PC-9 (cell line): ENCODE measurements at regions not wholly inside any gene's neighbourhood (a gene's known extent, or its start where the extent isn't known, plus 50 kb on each side); places are given as distances from the start of the nearest gene placed in this dataset.

ENCODE experiments used
- BruUV-seq: library from RNA; stranded (reverse); fragments of 400-500 nt; replicated peaks from 2 replicates; lab custom pipeline; 2021; lab: Mats Ljungman, UMichigan
- CTCF ChIA-PET: fragments of 300-600 bp; sonication (Branson Sonifier 250); formaldehyde crosslinking; loops from one replicate; lab custom pipeline; 2022; ENCODE audit warnings: antibody characterized with exemption; lab: Charles Lee
- POLR2A ChIA-PET: fragments of 300-600 bp; sonication (Branson Sonifier 250); formaldehyde crosslinking; loops from one replicate; lab custom pipeline; 2022; ENCODE audit warnings: antibody characterized with exemption; ENCODE audit not compliant: unreplicated experiment; lab: Charles Lee
- DNase-seq, 2 experiments: peaks; one replicate each; pipeline versions ENCODE4 v3.0.0 to v3.0.0-alpha.2; 2015 to 2022; ENCODE audit warnings: mixed read lengths in 1 of 2
- H2AFZ ChIP-seq: fragments of 200-600 bp; sonication (generic); 2 replicates; pipeline ENCODE4 v1.8.1; 2017; ENCODE audit warnings: antibody characterized with exemption
- H3F3A ChIP-seq: fragments of 200-600 bp; sonication (generic); 2 replicates; pipeline ENCODE4 v1.8.1; 2017; ENCODE audit warnings: antibody characterized with exemption, mild to moderate bottlenecking, low read depth; ENCODE audit not compliant: insufficient read depth
- H3K27ac ChIP-seq: fragments of 200-600 bp; sonication (generic); 2 replicates; pipeline ENCODE4 v1.6.1; 2016; ENCODE audit warnings: mixed run types
- H3K27me3 ChIP-seq: fragments of 200-600 bp; sonication (generic); 2 replicates; pipeline ENCODE4 v1.6.1; 2016; ENCODE audit warnings: low read depth, mixed run types; ENCODE audit not compliant: insufficient read depth
- H3K36me3 ChIP-seq: fragments of 200-600 bp; sonication (generic); 2 replicates; pipeline ENCODE4 v1.6.1; 2016; ENCODE audit warnings: low read depth, mixed run types
- H3K4me1 ChIP-seq: fragments of 200-600 bp; sonication (generic); replicated peaks from 2 replicates; pipeline ENCODE4 v1.6.1; 2016; ENCODE audit warnings: mixed run types; ENCODE audit not compliant: insufficient read depth
- H3K4me2 ChIP-seq: fragments of 200-600 bp; sonication (generic); 2 replicates; pipeline ENCODE4 v1.6.1; 2017; ENCODE audit warnings: mixed run types
- H3K4me3 ChIP-seq: fragments of 200-600 bp; sonication (generic); 2 replicates; pipeline ENCODE4 v1.6.1; 2016; ENCODE audit warnings: mixed run types
- H3K79me2 ChIP-seq: fragments of 200-600 bp; sonication (generic); 2 replicates; pipeline ENCODE4 v1.6.1; 2017; ENCODE audit warnings: low read depth, mixed run types
- H3K9me2 ChIP-seq: fragments of 200-600 bp; sonication (generic); 2 replicates; pipeline ENCODE4 v1.8.1; 2017; ENCODE audit warnings: mild to moderate bottlenecking; ENCODE audit not compliant: insufficient read depth
- H3K9me3 ChIP-seq: fragments of 200-600 bp; sonication (generic); 2 replicates; pipeline ENCODE4 v1.8.1; 2016; ENCODE audit warnings: low read depth; ENCODE audit not compliant: insufficient read depth
- H4K20me1 ChIP-seq: fragments of 200-600 bp; sonication (generic); 2 replicates; pipeline ENCODE4 v1.8.1; 2017; ENCODE audit not compliant: insufficient read depth
- CTCF ChIP-seq: fragments of 200-600 bp; sonication (generic); conservative IDR thresholded peaks from 2 replicates; pipeline ENCODE4 v1.6.1; 2017; ENCODE audit warnings: mixed run types, antibody characterized with exemption, mild to moderate bottlenecking, moderate library complexity
- EZH2 ChIP-seq: fragments of 200-600 bp; sonication (generic); IDR thresholded peaks from 2 replicates; pipeline ENCODE4 v1.8.0; 2017; ENCODE audit warnings: antibody characterized with exemption, low read depth
- intact Hi-C: fragments of 100-400 bp; cut with micrococcal nuclease; formaldehyde crosslinking; loops from one replicate; pipeline ENCODE4 v1.10.0; 2022; ENCODE audit not compliant: unreplicated experiment

DNA sequence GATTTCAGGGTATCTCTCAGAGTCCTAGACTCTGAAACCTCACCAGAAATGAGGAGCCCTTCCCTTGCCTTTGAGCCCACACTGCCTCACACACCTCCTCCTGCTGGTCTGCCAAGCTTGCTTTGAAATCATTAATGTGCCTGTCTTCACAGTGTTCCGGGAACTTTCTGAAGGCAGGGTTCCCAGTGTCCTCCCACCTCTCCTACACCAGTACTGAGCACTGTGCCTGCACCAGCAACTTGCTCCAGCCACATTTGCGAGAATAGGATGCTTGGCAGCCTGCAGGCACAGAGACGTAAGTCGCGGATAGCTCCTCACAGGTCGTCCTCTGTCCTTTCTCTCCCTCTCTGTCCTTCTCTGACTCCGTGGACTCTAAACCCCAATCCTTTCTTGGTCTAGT, 408.4 kb upstream of the EEF2KMT start:
- ChIA-PET POLR2A (no interaction called here), CTCF (no interaction called here)
- Histone ChIP-seq H3K4me3 (no peak overlapping the region), H4K20me1 (no peaks in the 10 kb centered on the region), H3K4me2 (no peak overlapping the region), H3K27ac (no peak overlapping the region), H3K27me3 (peaks cover 32% of the 10 kb centered on the region), H3K9me2 (no peaks in the 10 kb centered on the region), H2AFZ (no peak overlapping the region), H3K79me2 (no peaks in the 10 kb centered on the region), H3F3A (no peaks in the 10 kb centered on the region), H3K9me3 (no peaks in the 10 kb centered on the region), H3K36me3 (no peaks in the 10 kb centered on the region), H3K4me1 (no peaks in the 10 kb centered on the region)
- no TSS peak for BruUV-seq
- DNase-seq = no peak
- intact Hi-C loops = loop anchor here (10.0 kb wide), 1 partner anchor 1139 kb away; no protein-coding TSS in a partner anchor
- TF ChIP-seq CTCF = no peak
- TF ChIP-seq EZH2 = no peak

DNA sequence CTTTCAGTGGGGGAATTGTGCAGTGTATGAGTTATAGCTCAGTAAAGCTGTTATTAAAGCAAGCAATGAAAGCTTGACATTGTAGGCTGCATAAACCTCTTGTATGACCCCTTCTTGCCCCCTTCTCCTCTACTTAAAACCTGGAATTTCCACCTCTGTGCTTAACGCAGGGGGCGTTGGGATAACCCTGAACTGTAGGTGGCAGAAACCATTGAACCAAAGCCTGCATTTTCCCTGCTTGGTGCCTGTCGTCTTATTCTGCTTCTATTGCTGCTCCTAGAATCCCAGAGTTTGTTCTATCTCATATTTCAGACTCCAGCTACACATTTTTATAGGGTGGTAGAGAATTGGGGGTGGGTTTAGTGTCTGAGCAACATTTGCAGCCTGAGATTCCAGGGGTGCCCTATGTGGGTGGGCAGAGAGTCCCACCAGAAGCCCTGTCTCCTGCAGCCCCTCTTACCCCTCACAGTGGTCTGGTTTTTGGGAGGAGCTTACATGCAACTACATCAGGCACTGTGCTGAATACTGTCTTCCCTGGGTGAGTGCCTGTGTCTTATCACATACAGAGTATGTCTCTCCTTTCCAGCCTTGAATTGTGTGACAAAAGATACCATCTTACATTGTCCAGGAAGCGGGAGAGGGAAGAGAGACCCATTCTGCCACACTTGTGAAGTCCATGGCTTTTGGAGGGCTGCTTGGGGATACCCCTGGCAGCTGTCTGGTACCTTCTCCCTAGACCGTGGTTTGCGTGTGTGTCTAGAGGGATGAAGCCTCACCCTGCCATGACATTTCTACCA, 407.7 kb upstream of the EEF2KMT start:
- no peaks in the 10 kb centered on the region for H3K36me3 ChIP-seq
- no peaks in the 10 kb centered on the region for H3K9me3 ChIP-seq
- ChIA-PET POLR2A (no interaction called here), CTCF (no interaction called here)
- DNase-seq = no peak
- no TSS peak for BruUV-seq
- H3K27ac ChIP-seq = no peak overlapping the region
- H3K4me1 ChIP-seq = no peaks in the 10 kb centered on the region
- TF ChIP-seq CTCF (no peak), EZH2 (no peak)
- no peaks in the 10 kb centered on the region for H3K9me2 ChIP-seq
- H3F3A ChIP-seq = no peaks in the 10 kb centered on the region
- H2AFZ ChIP-seq = no peak overlapping the region
- H3K4me2 ChIP-seq = no peak overlapping the region
- H4K20me1 ChIP-seq = no peaks in the 10 kb centered on the region
- peaks cover 32% of the 10 kb centered on the region for H3K27me3 ChIP-seq
- no peak overlapping the region for H3K4me3 ChIP-seq
- H3K79me2 ChIP-seq = no peaks in the 10 kb centered on the region
- intact Hi-C loops = loop anchor here (10.0 kb wide), 1 partner anchor 1140 kb away; no protein-coding TSS in a partner anchor

DNA sequence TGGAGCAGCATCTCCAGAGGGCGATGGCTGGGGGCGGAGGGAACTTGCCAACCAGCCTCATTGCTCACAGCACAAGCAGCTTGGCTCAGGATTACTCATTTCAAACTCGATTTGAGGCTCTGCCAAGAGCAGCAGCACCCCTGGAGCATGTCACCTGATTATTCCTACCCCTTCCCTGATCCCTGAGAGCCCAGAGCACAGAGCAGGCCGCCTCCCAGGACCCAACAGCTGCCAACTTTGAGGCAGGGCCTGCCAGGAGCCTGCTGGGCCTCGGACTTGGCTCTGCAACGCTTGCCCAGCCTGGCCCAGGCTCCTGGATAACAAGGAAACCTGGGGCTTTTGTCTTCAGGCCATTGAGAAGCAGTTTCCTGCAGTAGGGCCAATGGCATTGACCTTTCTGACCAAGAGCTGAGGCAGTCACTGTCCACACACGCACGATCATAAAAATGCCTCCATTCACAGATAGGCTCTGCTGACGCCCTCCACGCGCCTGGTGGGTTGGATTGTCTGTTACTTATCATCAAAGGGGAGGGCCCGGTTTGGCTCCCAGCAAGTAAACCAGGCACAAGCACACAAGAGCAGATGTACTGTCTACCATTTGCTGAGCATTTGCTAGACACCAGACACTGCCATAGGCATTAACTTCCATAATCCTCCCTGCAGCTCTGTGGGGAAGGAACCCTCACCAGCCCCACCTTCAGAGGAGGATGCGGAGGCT, 406.6 kb upstream of the EEF2KMT start:
- CTCF ChIA-PET = no interaction called here
- Histone ChIP-seq H3K79me2 (no peaks in the 10 kb centered on the region), H2AFZ (no peak overlapping the region), H3K27me3 (peaks cover 32% of the 10 kb centered on the region), H3K9me2 (no peaks in the 10 kb centered on the region), H3K27ac (no peak overlapping the region), H3K4me2 (no peak overlapping the region), H3K4me3 (no peak overlapping the region), H3F3A (no peaks in the 10 kb centered on the region), H4K20me1 (no peaks in the 10 kb centered on the region), H3K9me3 (no peaks in the 10 kb centered on the region), H3K36me3 (no peaks in the 10 kb centered on the region), H3K4me1 (no peaks in the 10 kb centered on the region)
- POLR2A ChIA-PET = no interaction called here
- no peak for DNase-seq
- TF ChIP-seq EZH2 = no peak
- TF ChIP-seq CTCF = no peak
- intact Hi-C loops = loop anchor here (10.0 kb wide), 1 partner anchor 1141 kb away; no protein-coding TSS in a partner anchor
- no TSS peak for BruUV-seq
